OCI-LY3 (cell line): ENCODE measurements at regions not wholly inside any gene's neighbourhood (a gene's known extent, or its start where the extent isn't known, plus 50 kb on each side); places are given as distances from the start of the nearest gene placed in this dataset.
A peak's percentile ranks its signal among the peaks of the same experiment; 100 is the strongest.

ENCODE experiments used
- H2AFZ ChIP-seq: fragments of 200-600, 300-600 bp; shearing (Covaris generic); 2 replicates; pipeline ENCODE4 v1.6.0; 2014; ENCODE audit warnings: antibody characterized with exemption, low read depth, low read length
- H3K27ac ChIP-seq: fragments of 200-600, 300-600 bp; sonication (generic); 2 replicates; pipeline ENCODE4 v1.5.1; 2014; ENCODE audit warnings: mild to moderate bottlenecking, low read length, moderate library complexity, mixed read lengths
- H3K27me3 ChIP-seq: fragments of 200-600, 300-600 bp; sonication (generic); 2 replicates; pipeline ENCODE4 v1.6.1; 2014; ENCODE audit warnings: low read depth, low read length, mixed read lengths
- H3K36me3 ChIP-seq: fragments of 200-600, 300-600 bp; sonication (generic); replicated peaks from 2 replicates; pipeline ENCODE3; 2014; ENCODE audit warnings: low read depth, low read length, mixed read lengths
- H3K4me1 ChIP-seq: fragments of 300-600, 200-600 bp; sonication (generic); 2 replicates; pipeline ENCODE4 v1.6.1; 2014; ENCODE audit warnings: low read length, mixed read lengths
- H3K4me2 ChIP-seq: fragments of 200-600, 300-600 bp; sonication (generic); 2 replicates; pipeline ENCODE4 v1.6.1; 2014; ENCODE audit warnings: low read length, mixed read lengths
- H3K4me3 ChIP-seq: fragments of 300-600, 200-600 bp; sonication (generic); 2 replicates; pipeline ENCODE4 v1.5.1; 2014; ENCODE audit warnings: antibody characterized with exemption, mild to moderate bottlenecking, low read length, moderate library complexity
- H3K79me2 ChIP-seq: fragments of 300-600, 200-600 bp; shearing (Covaris generic); 2 replicates; pipeline ENCODE4 v1.6.1; 2014; ENCODE audit warnings: mild to moderate bottlenecking, low read length, mixed read lengths
- H3K9ac ChIP-seq: fragments of 300-600, 200-600 bp; shearing (Covaris generic); 2 replicates; pipeline ENCODE4 v1.6.0; 2014; ENCODE audit warnings: mild to moderate bottlenecking, low read length, moderate library complexity
- H3K9me3 ChIP-seq: fragments of 200-600, 300-600 bp; shearing (Covaris generic); 2 replicates; pipeline ENCODE4 v1.6.1; 2014; ENCODE audit warnings: low read length, mixed read lengths; ENCODE audit not compliant: insufficient read depth
- H4K20me1 ChIP-seq: fragments of 200-600, 300-600 bp; sonication (generic); 2 replicates; pipeline ENCODE4 v1.6.1; 2016; ENCODE audit warnings: low read length, mixed read lengths; ENCODE audit not compliant: insufficient read depth
- CTCF ChIP-seq: fragments of 200-600, 300-600 bp; sonication (generic); IDR thresholded peaks from 2 replicates; pipeline ENCODE4 v1.5.1; 2014; ENCODE audit warnings: antibody characterized with exemption, low read length, low read depth
- EZH2phosphoT487 ChIP-seq: fragments of 200-600 bp; shearing (Covaris generic); IDR thresholded peaks from 2 replicates; pipeline ENCODE4 v1.6.1; 2018; ENCODE audit warnings: antibody characterized with exemption, mixed run types, low read depth

- no peak for TF ChIP-seq CTCF
- TF ChIP-seq EZH2phosphoT487, result no peak
- no peak overlapping the region for H3K9ac ChIP-seq
- H3K4me2 ChIP-seq, result no peak overlapping the region
- no peak overlapping the region for H3K4me3 ChIP-seq
- H3K36me3 ChIP-seq, result no peaks in the 10 kb centered on the region
- no peaks in the 10 kb centered on the region for H3K4me1 ChIP-seq
- H3K9me3 ChIP-seq, result no peaks in the 10 kb centered on the region
- H3K79me2 ChIP-seq, result no peaks in the 10 kb centered on the region
- no peak overlapping the region for H3K27ac ChIP-seq
- no peaks in the 10 kb centered on the region for H4K20me1 ChIP-seq
- H2AFZ ChIP-seq, result no peak overlapping the region
- no peaks in the 10 kb centered on the region for H3K27me3 ChIP-seq
Observed at GRCh38 chr4:28238876-28239275, 1378.2 kb downstream of the STIM2 start.

GRCh38 chr4:28241021-28241420, 1380.4 kb downstream of the STIM2 start:
- Histone ChIP-seq H3K4me3 (no peak overlapping the region), H2AFZ (no peak overlapping the region), H3K4me1 (peaks cover 3% of the 10 kb centered on the region; the same call in 1 of the 2 replicates), H3K9me3 (no peaks in the 10 kb centered on the region), H3K36me3 (no peaks in the 10 kb centered on the region), H4K20me1 (no peaks in the 10 kb centered on the region), H3K79me2 (no peaks in the 10 kb centered on the region), H3K4me2 (no peak overlapping the region), H3K27ac (no peak overlapping the region), H3K27me3 (no peaks in the 10 kb centered on the region), H3K9ac (no peak overlapping the region)
- TF ChIP-seq CTCF (no peak), EZH2phosphoT487 (no peak)

GRCh38 chr4:28247805-28248204, 1387.2 kb downstream of the STIM2 start:
- Histone ChIP-seq H3K4me3 (no peak overlapping the region), H3K4me1 (peaks cover 16% of the 10 kb centered on the region), H3K9ac (no peak overlapping the region), H3K27ac (peak overlapping the region; percentile 27; the same call in 1 of the 2 replicates), H2AFZ (no peak overlapping the region), H3K27me3 (no peaks in the 10 kb centered on the region), H3K4me2 (peak overlapping the region; percentile 8; the same call in 1 of the 2 replicates), H3K9me3 (no peaks in the 10 kb centered on the region), H3K79me2 (no peaks in the 10 kb centered on the region), H3K36me3 (no peaks in the 10 kb centered on the region), H4K20me1 (no peaks in the 10 kb centered on the region)
- no peak for TF ChIP-seq CTCF
- no peak for TF ChIP-seq EZH2phosphoT487

GRCh38 chr4:28248269-28248668, 1387.6 kb downstream of the STIM2 start:
- H3K4me3 ChIP-seq, result no peak overlapping the region
- H3K4me1 ChIP-seq, result peaks cover 16% of the 10 kb centered on the region
- peak overlapping the region; percentile 27; the same call in 1 of the 2 replicates for H3K27ac ChIP-seq
- peak overlapping the region; percentile 25; the same call in 1 of the 2 replicates for H3K4me2 ChIP-seq
- no peak for TF ChIP-seq CTCF
- no peak for TF ChIP-seq EZH2phosphoT487
- H2AFZ ChIP-seq, result no peak overlapping the region
- no peaks in the 10 kb centered on the region for H3K27me3 ChIP-seq
- no peaks in the 10 kb centered on the region for H4K20me1 ChIP-seq
- no peaks in the 10 kb centered on the region for H3K9me3 ChIP-seq
- no peaks in the 10 kb centered on the region for H3K79me2 ChIP-seq
- H3K9ac ChIP-seq, result no peak overlapping the region
- no peaks in the 10 kb centered on the region for H3K36me3 ChIP-seq
